Hepatocyte (in vitro differentiated cells): ENCODE measurements at regions not wholly inside any gene's neighbourhood (a gene's known extent, or its start where the extent isn't known, plus 50 kb on each side); places are given as distances from the start of the nearest gene placed in this dataset.

Experiments
- DNase-seq: peaks from one replicate; pipeline ENCODE4 v3.0.0-alpha.2; 2016; ENCODE audit warnings: low spot score
- H2AFZ ChIP-seq: fragments of 200-600 bp; sonication (generic); 2 replicates; pipeline ENCODE4 v1.6.0; 2016; ENCODE audit warnings: antibody characterized with exemption, mild to moderate bottlenecking
- H3K27ac ChIP-seq: fragments of 200-600 bp; sonication (generic); 2 replicates; pipeline ENCODE4 v1.5.1; 2016; ENCODE audit warnings: mild to moderate bottlenecking
- H3K27me3 ChIP-seq: fragments of 200-600 bp; sonication (generic); 2 replicates; pipeline ENCODE4 v1.6.1; 2016
- H3K36me3 ChIP-seq: fragments of 200-600 bp; sonication (generic); replicated peaks from 2 replicates; pipeline ENCODE4 v1.5.1; 2016; ENCODE audit warnings: low read depth; ENCODE audit not compliant: insufficient read depth
- H3K4me1 ChIP-seq: fragments of 200-600 bp; sonication (generic); 2 replicates; pipeline ENCODE4 v1.5.1; 2016; ENCODE audit warnings: mild to moderate bottlenecking, moderate library complexity; ENCODE audit not compliant: insufficient read depth
- H3K4me2 ChIP-seq: fragments of 200-600 bp; sonication (generic); 2 replicates; pipeline ENCODE4 v1.6.0; 2016
- H3K4me3 ChIP-seq: fragments of 200-600 bp; sonication (generic); 2 replicates; pipeline ENCODE4 v1.5.1; 2016; ENCODE audit warnings: mild to moderate bottlenecking
- H3K79me2 ChIP-seq: fragments of 200-600 bp; sonication (generic); 2 replicates; pipeline ENCODE4 v1.6.0; 2017; ENCODE audit warnings: mild to moderate bottlenecking
- H3K9me2 ChIP-seq: fragments of 200-600 bp; sonication (generic); replicated peaks from 2 replicates; pipeline ENCODE4 v1.6.0; 2017; ENCODE audit warnings: mild to moderate bottlenecking; ENCODE audit not compliant: insufficient read depth
- H3K9me3 ChIP-seq: fragments of 200-600 bp; sonication (generic); 2 replicates; pipeline ENCODE4 v1.5.1; 2016; ENCODE audit warnings: low read depth, mild to moderate bottlenecking
- H4K20me1 ChIP-seq: fragments of 200-600 bp; sonication (generic); 2 replicates; pipeline ENCODE4 v1.6.0; 2016; ENCODE audit warnings: mild to moderate bottlenecking; ENCODE audit not compliant: insufficient read depth, poor library complexity, severe bottlenecking
- CTCF ChIP-seq: fragments of 200-600 bp; sonication (generic); IDR thresholded peaks from 2 replicates; pipeline ENCODE4 v1.5.1; 2016; ENCODE audit warnings: antibody characterized with exemption, mild to moderate bottlenecking; ENCODE audit not compliant: poor library complexity
- EZH2 ChIP-seq: fragments of 200-600 bp; sonication (generic); IDR thresholded peaks from 2 replicates; pipeline ENCODE4 v1.6.1; 2016; ENCODE audit warnings: antibody characterized with exemption, mild to moderate bottlenecking, borderline replicate concordance
- EZH2phosphoT487 ChIP-seq: fragments of 200-600 bp; sonication (generic); IDR thresholded peaks from one replicate; pipeline ENCODE4 v1.6.1; 2018; ENCODE audit warnings: antibody characterized with exemption, mild to moderate bottlenecking, low read depth, moderate library complexity; ENCODE audit not compliant: unreplicated experiment, severe bottlenecking
- WGBS: methylation state at CpG from one replicate; pipeline ENCODE4 v1.1.6; 2016; ENCODE audit warnings: low lambda C conversion rate; ENCODE audit errors: missing lambda C conversion rate; 5-methylcytosine and 5-hydroxymethylcytosine counted together

GRCh38 chr17:77778636-77779489 is 179.6 kb upstream of the TNRC6C start:
- H3K27me3 ChIP-seq: no peaks in the 10 kb centered on the region
- TF ChIP-seq EZH2phosphoT487: no peak
- H3K36me3 ChIP-seq: no peaks in the 10 kb centered on the region
- H3K79me2 ChIP-seq: no peaks in the 10 kb centered on the region
- no peak overlapping the region for H2AFZ ChIP-seq
- no peaks in the 10 kb centered on the region for H4K20me1 ChIP-seq
- peak; percentile 32 for DNase-seq
- peak overlapping the region; percentile 40 for H3K27ac ChIP-seq
- H3K4me3 ChIP-seq: no peak overlapping the region
- peaks cover 14% of the 10 kb centered on the region for H3K4me1 ChIP-seq
- no peak overlapping the region for H3K4me2 ChIP-seq
- H3K9me2 ChIP-seq: no peaks in the 10 kb centered on the region
- 83% methylated on average over 16 of the region's 16 CpGs for WGBS
- H3K9me3 ChIP-seq: no peaks in the 10 kb centered on the region

- no peak for DNase-seq
- H3K4me2 ChIP-seq: no peak overlapping the region
- H3K27ac ChIP-seq: peak overlapping the region; percentile 40
- no peaks in the 10 kb centered on the region for H3K79me2 ChIP-seq
- TF ChIP-seq EZH2phosphoT487 (no peak), CTCF (no peak), EZH2 (no peak)
- no peaks in the 10 kb centered on the region for H3K9me2 ChIP-seq
- H4K20me1 ChIP-seq: no peaks in the 10 kb centered on the region
- H3K4me1 ChIP-seq: peaks cover 14% of the 10 kb centered on the region
- 67% methylated on average over 22 of the region's 22 CpGs for WGBS
- no peaks in the 10 kb centered on the region for H3K9me3 ChIP-seq
- H3K36me3 ChIP-seq: no peaks in the 10 kb centered on the region
- H2AFZ ChIP-seq: no peak overlapping the region
- H3K27me3 ChIP-seq: peaks cover 5% of the 10 kb centered on the region
- H3K4me3 ChIP-seq: no peak overlapping the region
Measured at GRCh38 chr17:77779711-77780539, 178.6 kb upstream of the TNRC6C start.

- Histone ChIP-seq H3K79me2 (no peaks in the 10 kb centered on the region), H3K9me2 (no peaks in the 10 kb centered on the region), H3K4me1 (peaks cover 14% of the 10 kb centered on the region), H3K4me3 (no peak overlapping the region), H3K4me2 (no peak overlapping the region), H2AFZ (no peak overlapping the region), H3K27me3 (peaks cover 20% of the 10 kb centered on the region), H3K36me3 (no peaks in the 10 kb centered on the region), H4K20me1 (no peaks in the 10 kb centered on the region), H3K27ac (no peak overlapping the region), H3K9me3 (no peaks in the 10 kb centered on the region)
- 75% methylated on average over 6 of the region's 7 CpGs for WGBS
- DNase-seq: no peak
- TF ChIP-seq CTCF: no peak
Measured at GRCh38 chr17:77781536-77781935, 177.0 kb upstream of the TNRC6C start.

GRCh38 chr17:77782201-77782600 is 176.3 kb upstream of the TNRC6C start:
- no peak overlapping the region for H3K4me2 ChIP-seq

More at GRCh38 chr17:77782201-77782600, 176.3 kb upstream of the TNRC6C start:
- H3K4me3 ChIP-seq: no peak overlapping the region
- no peaks in the 10 kb centered on the region for H4K20me1 ChIP-seq
- H3K36me3 ChIP-seq: no peaks in the 10 kb centered on the region
- no peak overlapping the region for H2AFZ ChIP-seq
- peaks cover 14% of the 10 kb centered on the region for H3K4me1 ChIP-seq
- H3K27ac ChIP-seq: no peak overlapping the region
- 89% methylated on average over 10 of the region's 10 CpGs for WGBS
- no peaks in the 10 kb centered on the region for H3K9me2 ChIP-seq
- H3K9me3 ChIP-seq: no peaks in the 10 kb centered on the region
- TF ChIP-seq EZH2 (no peak), CTCF (no peak), EZH2phosphoT487 (no peak)
- peaks cover 25% of the 10 kb centered on the region for H3K27me3 ChIP-seq
- H3K79me2 ChIP-seq: no peaks in the 10 kb centered on the region
- DNase-seq: no peak
